HT1080 (cell line): ENCODE measurements at regions not wholly inside any gene's neighbourhood (a gene's known extent, or its start where the extent isn't known, plus 50 kb on each side); places are given as distances from the start of the nearest gene placed in this dataset.
"Not testable (repeated sequence)": the region's sequence is repeated elsewhere in the genome, so short reads cannot be mapped to it uniquely, and the experiment has no call there.

ENCODE experiments used
- DNase-seq: peaks from one replicate; pipeline ENCODE4 v3.0.0-alpha.2; 2015; ENCODE audit warnings: low read depth

DNA sequence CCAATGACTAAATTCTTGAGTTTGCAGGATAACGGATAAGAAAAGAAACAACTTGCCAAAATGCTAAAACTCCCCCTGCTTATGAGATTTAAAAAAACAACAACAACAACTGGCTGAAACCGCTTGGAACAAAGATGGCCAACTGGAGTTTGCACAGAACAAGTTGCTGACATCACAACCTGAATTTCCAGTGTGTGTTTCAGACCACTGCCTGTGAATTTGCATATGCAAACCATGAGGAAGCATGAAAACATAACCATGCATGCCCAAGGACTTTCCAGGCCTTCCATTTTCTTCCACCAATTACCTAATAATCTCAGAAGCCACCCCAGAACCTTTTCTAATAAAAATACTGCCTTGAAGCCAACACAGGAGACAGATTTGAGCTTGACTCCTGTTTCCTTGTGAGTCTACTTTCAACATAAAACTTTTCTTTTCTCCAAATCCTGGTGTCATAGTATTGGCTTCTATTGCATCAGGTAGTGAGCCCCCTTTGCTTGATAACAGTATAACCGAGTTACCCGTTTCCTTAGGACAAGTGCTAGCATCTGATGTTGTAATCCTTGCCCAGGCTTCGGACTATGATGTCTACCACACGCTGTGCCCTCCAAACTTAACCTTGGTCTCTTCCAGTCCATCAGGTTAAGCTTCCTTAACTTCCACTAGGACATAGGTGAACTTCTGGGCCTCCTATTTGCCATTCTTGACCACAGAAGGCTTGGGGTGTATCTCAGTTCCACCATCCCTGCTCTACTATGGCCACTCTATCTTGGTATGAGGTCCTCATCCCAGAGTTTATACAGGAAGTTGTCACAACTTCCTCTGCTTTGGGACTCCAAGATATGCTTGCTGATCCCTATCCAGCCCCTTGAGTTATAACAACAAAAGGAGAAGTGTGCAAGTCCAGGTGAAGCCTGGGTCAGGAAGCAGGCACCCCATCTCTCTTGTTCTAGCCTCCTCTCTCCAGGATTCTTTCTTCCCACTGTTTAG lies 385.5 kb upstream of the INTU start:
- no peak for DNase-seq

GRCh38 chr4:127249066-127249766 lies 383.5 kb upstream of the INTU start:
- peak; percentile 70 for DNase-seq

DNA sequence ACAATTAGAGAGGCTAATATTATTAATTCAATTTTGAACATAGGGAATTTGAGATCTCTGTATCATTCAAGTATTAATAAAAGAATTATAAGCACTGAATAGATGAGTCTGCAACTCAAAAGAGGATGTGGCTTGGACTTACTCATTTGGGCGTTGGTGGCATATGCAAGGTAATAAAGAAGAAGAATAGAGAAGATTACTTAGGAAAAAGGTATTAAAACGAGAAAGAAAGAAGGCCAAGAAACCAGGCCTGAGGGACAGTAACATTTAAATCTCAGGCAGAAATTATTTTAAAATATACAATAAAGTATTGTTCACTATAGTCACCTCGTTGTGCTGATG lies 383.0 kb upstream of the INTU start:
- DNase-seq, result peak; percentile 59

GRCh38 chr4:127250577-127250976 lies 382.2 kb upstream of the INTU start:
- no peak for DNase-seq

- peak; percentile 70 for DNase-seq
These were observed 381.3 kb upstream of the INTU start for GRCh38 chr4:127251423-127251822.

DNA sequence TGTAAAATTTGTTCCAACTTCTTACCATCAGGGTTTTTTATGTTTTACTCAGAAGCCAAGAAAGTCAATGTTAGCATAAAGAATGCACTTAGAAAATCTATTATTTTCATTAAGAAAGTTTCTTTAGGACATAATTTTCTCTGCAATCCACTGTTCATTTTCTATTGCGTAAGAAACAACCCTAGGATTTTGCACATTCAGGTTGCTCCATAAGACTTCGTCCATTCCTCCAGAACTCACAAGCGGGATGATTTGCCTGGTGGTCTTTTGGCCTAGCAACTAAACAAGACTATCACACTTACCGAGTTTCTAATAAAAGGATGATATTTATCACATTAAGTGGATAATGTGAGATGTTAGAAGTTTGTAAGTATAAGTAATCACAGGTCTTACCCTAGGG lies 376.3 kb upstream of the INTU start:
- no peak for DNase-seq

GRCh38 chr4:127261476-127261875 lies 371.3 kb upstream of the INTU start:
- no peak for DNase-seq

DNA sequence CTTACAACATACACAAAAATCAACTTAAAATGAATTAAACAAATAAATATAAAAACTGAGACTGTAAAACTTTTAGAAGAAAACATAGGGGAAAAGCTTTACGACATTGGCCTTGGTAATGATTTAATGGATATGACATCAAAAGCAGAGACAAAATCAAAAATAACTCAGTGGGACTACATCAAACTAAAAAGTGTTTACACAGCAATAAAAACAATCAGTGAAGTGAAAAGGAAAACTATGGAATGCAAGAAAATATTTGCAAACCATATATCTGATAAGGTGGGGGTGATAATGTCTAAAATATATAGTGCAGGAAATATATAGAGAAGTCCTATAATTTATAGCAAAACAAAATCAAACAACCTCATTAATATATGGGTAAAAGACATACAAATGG lies 364.4 kb upstream of the INTU start:
- DNase-seq, result no peak

GRCh38 chr4:127277023-127277422 lies 355.7 kb upstream of the INTU start:
- DNase-seq, result not testable (repeated sequence)

GRCh38 chr4:127284236-127284635 lies 348.5 kb upstream of the INTU start:
- no peak for DNase-seq

DNA sequence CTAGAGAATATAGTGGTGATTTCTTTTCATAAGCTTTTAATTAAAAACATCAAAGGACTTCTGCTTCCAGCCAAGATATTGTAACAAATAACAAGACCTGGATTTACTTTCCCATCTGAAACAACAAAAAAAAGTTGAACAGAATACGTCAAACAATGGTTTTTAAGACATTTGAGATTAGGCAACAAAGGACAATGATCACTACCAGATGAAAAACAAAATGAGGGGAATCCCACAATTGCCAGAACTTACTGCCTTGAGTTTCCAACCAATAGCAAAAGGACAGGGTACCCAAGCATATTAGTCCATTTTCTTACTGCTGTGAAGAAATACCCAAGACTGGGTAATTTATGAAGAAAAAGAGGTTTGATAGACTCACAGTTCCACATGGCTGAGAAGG lies 341.4 kb upstream of the INTU start:
- DNase-seq, result no peak

GRCh38 chr4:127293496-127293895 lies 339.3 kb upstream of the INTU start:
- no peak for DNase-seq

- peak; percentile 15 for DNase-seq
These were observed 328.4 kb upstream of the INTU start for GRCh38 chr4:127304356-127304755.

GRCh38 chr4:127307996-127308395 lies 324.8 kb upstream of the INTU start:
- DNase-seq, result peak; percentile 58

DNA sequence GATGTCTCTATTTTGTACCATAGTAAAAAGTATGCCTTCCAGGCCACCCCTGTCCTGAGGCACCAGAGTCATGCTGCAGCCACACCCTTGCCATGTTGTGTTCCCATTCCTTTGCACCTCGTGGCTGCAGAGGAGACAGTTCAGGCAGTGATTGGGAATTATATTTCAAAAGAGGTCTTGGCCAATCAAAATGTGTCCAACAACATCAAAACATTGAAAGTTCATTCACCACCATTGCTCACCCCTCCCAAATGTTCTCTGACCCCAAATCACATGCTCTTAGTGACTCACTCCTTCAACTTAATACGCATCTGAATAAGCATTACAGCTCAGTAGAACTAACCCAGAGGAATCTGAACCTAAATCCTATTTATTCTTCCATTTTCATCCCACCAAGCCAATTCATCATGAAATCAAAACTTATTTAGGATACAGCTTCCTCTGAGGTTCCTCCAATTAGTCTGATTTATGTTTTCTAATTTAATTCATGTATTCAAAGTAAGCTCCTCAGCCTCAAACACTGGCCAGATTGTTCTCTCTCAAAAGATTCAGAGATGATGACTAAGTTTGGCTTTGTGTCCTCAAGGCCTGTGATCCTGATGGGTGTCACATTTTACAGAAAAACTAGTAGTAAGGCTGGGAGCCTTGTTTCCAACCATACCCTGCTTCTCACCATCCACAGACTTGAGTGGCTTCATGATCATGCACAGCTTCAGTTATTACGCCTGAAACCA lies 323.2 kb upstream of the INTU start:
- peak; percentile 81 for DNase-seq

- no peak for DNase-seq
These were observed 321.4 kb upstream of the INTU start for GRCh38 chr4:127311371-127311770.

GRCh38 chr4:127311924-127312323 lies 320.8 kb upstream of the INTU start:
- no peak for DNase-seq

- no peak for DNase-seq
These were observed 319.0 kb upstream of the INTU start for GRCh38 chr4:127313767-127314166.

DNA sequence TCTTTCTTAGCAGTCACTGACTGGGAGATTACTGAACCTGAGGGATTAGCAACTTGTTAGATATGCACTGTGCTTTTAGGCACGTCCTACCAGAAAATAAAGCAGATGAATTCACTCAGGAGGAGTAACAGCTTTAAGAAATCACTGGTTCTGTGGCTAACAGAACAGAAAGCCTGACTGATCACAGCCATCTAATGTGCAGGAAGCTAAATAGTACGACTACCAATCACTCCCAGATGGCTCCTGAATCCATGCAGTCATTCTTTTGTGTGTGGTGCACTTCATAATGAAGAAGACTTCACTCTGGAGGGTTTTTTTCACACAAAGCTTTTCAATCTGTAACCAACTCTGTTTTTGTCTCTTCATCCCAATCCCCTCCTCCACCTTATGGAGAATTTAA lies 305.3 kb upstream of the INTU start:
- no peak for DNase-seq

GRCh38 chr4:127335073-127335620 lies 297.6 kb upstream of the INTU start:
- no peak for DNase-seq

GRCh38 chr4:127335732-127336131 lies 297.0 kb upstream of the INTU start:
- no peak for DNase-seq

- not testable (repeated sequence) for DNase-seq
These were observed 289.6 kb upstream of the INTU start for GRCh38 chr4:127343123-127343522.
